ENCODE measurements at regions not wholly inside any gene's neighbourhood (a gene's known extent, or its start where the extent isn't known, plus 50 kb on each side); places are given as distances from the start of the nearest gene placed in this dataset.

DNA sequence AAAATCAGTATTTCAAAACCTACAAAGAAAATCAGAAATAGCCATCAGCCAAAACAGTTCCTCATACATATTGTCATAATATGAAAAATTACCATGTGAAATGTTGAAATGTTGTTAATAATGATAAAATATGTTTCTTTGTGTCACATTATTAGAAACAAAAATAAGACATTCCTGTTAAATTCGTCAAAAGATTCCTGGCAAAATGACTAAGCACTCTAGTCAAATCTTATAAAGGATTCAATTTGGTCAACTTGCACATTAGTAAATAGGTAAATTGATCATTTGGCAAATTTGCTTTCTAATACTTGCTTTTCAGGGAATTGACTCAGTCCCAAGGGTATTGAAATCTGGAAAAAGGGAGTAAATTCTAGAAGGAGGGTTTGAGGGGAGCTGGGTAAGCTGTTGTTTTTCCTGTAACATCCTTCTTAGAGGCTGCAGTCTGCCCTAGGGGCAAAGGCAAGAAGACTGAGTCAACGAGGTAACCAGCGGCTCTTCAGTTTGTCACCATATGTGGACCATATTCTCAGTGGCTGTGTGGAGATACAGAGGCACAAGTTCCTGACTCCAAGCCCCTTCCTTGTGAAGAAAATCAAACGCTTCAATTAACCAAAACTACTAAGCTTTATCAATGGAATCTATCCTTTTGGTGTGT, 482.3 kb downstream of the TNS1 start:
- no peak for TF ChIP-seq EZH2phosphoT487 (IDR thresholded peaks at IDR 0.05; ENCODE audit: low read depth, severe bottlenecking, unreplicated experiment)
- TF ChIP-seq, protein P1, sequence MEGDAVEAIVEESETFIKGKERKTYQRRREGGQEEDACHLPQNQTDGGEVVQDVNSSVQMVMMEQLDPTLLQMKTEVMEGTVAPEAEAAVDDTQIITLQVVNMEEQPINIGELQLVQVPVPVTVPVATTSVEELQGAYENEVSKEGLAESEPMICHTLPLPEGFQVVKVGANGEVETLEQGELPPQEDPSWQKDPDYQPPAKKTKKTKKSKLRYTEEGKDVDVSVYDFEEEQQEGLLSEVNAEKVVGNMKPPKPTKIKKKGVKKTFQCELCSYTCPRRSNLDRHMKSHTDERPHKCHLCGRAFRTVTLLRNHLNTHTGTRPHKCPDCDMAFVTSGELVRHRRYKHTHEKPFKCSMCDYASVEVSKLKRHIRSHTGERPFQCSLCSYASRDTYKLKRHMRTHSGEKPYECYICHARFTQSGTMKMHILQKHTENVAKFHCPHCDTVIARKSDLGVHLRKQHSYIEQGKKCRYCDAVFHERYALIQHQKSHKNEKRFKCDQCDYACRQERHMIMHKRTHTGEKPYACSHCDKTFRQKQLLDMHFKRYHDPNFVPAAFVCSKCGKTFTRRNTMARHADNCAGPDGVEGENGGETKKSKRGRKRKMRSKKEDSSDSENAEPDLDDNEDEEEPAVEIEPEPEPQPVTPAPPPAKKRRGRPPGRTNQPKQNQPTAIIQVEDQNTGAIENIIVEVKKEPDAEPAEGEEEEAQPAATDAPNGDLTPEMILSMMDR (IDR thresholded peaks at IDR 0.05; ENCODE audit: poor library complexity) = no peak
